ENCODE measurements at regions not wholly inside any gene's neighbourhood (a gene's known extent, or its start where the extent isn't known, plus 50 kb on each side); places are given as distances from the start of the nearest gene placed in this dataset.

- H3K79me2 ChIP-seq (ENCODE audit: control insufficient read depth, insufficient read depth, low read length) = no peaks in the 10 kb centered on the region
- H3K18ac ChIP-seq (ENCODE audit: low read length) = no peak overlapping the region
- WGBS (ENCODE audit: extremely low coverage, insufficient coverage, low lambda C conversion rate) = no CpG with 5 or more reads among the region's 1 CpG
- H3K4me1 ChIP-seq (ENCODE audit: control insufficient read depth, low read depth, low read length) = peaks cover 2% of the 10 kb centered on the region
- H2BK120ac ChIP-seq (ENCODE audit: low read depth, low read length) = no peak overlapping the region
- H2AK5ac ChIP-seq (ENCODE audit: low read length) = no peak overlapping the region
- H3K79me1 ChIP-seq (ENCODE audit: low read length) = no peaks in the 10 kb centered on the region
- H3K27me3 ChIP-seq (ENCODE audit: insufficient read depth, low read length, poor library complexity) = no peaks in the 10 kb centered on the region
- no peak overlapping the region for H4K5ac ChIP-seq (ENCODE audit: low read length)
- no peak overlapping the region for H2BK5ac ChIP-seq (ENCODE audit: low read length)
- H3K4me2 ChIP-seq (ENCODE audit: low read length) = no peak overlapping the region
- H4K8ac ChIP-seq (ENCODE audit: low read depth, low read length) = no peak overlapping the region
- H3K56ac ChIP-seq (ENCODE audit: low read length) = no peak overlapping the region
- no peaks in the 10 kb centered on the region for H3K36me3 ChIP-seq (ENCODE audit: control insufficient read depth, insufficient read depth, low read length)
- no peak overlapping the region for H3K27ac ChIP-seq (ENCODE audit: low read depth, low read length)
- no peak overlapping the region for H3K4me3 ChIP-seq (ENCODE audit: low read length)
- H3K23ac ChIP-seq (ENCODE audit: low read length) = no peak overlapping the region
- H3K9ac ChIP-seq (ENCODE audit: low read length) = no peak overlapping the region
- no peak overlapping the region for H2BK15ac ChIP-seq (replicated peaks; ENCODE audit: low read depth)
- DNase-seq = no peak
- no peak overlapping the region for H3K4ac ChIP-seq (ENCODE audit: low read depth, low read length)
Measured at GRCh38 chr16:86903068-86903467, 324.7 kb downstream of the FOXL1 start.

GRCh38 chr16:86905302-86905701 lies 327.0 kb downstream of the FOXL1 start:
- Histone ChIP-seq H3K4me3 (ENCODE audit: low read length) (no peak overlapping the region), H3K18ac (ENCODE audit: low read length) (no peak overlapping the region), H2BK15ac (replicated peaks; ENCODE audit: low read depth) (no peak overlapping the region), H3K4ac (ENCODE audit: low read depth, low read length) (no peak overlapping the region), H3K27ac (ENCODE audit: low read depth, low read length) (no peak overlapping the region), H3K9ac (ENCODE audit: low read length) (no peak overlapping the region), H4K8ac (ENCODE audit: low read depth, low read length) (no peak overlapping the region), H3K27me3 (ENCODE audit: insufficient read depth, low read length, poor library complexity) (no peaks in the 10 kb centered on the region), H2BK120ac (ENCODE audit: low read depth, low read length) (no peak overlapping the region), H2BK5ac (ENCODE audit: low read length) (no peak overlapping the region), H3K4me1 (ENCODE audit: control insufficient read depth, low read depth, low read length) (no peaks in the 10 kb centered on the region), H3K36me3 (ENCODE audit: control insufficient read depth, insufficient read depth, low read length) (no peaks in the 10 kb centered on the region), H3K56ac (ENCODE audit: low read length) (no peak overlapping the region), H3K79me1 (ENCODE audit: low read length) (no peaks in the 10 kb centered on the region), H3K23ac (ENCODE audit: low read length) (no peak overlapping the region), H2AK5ac (ENCODE audit: low read length) (no peak overlapping the region), H4K5ac (ENCODE audit: low read length) (no peak overlapping the region), H3K4me2 (ENCODE audit: low read length) (no peak overlapping the region), H3K79me2 (ENCODE audit: control insufficient read depth, insufficient read depth, low read length) (no peaks in the 10 kb centered on the region)
- no peak for DNase-seq
- WGBS (ENCODE audit: extremely low coverage, insufficient coverage, low lambda C conversion rate) = no CpG with 5 or more reads among the region's 9 CpGs

- Histone ChIP-seq H3K23ac (ENCODE audit: low read length) (no peak overlapping the region), H3K79me1 (ENCODE audit: low read length) (no peaks in the 10 kb centered on the region), H3K36me3 (ENCODE audit: control insufficient read depth, insufficient read depth, low read length) (no peaks in the 10 kb centered on the region), H3K56ac (ENCODE audit: low read length) (no peak overlapping the region), H3K4me3 (ENCODE audit: low read length) (no peak overlapping the region), H3K27ac (ENCODE audit: low read depth, low read length) (no peak overlapping the region), H2BK15ac (replicated peaks; ENCODE audit: low read depth) (no peak overlapping the region), H2BK5ac (ENCODE audit: low read length) (no peak overlapping the region), H3K79me2 (ENCODE audit: control insufficient read depth, insufficient read depth, low read length) (no peaks in the 10 kb centered on the region), H2BK120ac (ENCODE audit: low read depth, low read length) (no peak overlapping the region), H3K18ac (ENCODE audit: low read length) (no peak overlapping the region), H3K4me2 (ENCODE audit: low read length) (no peak overlapping the region), H3K9ac (ENCODE audit: low read length) (no peak overlapping the region), H2AK5ac (ENCODE audit: low read length) (no peak overlapping the region), H3K27me3 (ENCODE audit: insufficient read depth, low read length, poor library complexity) (no peaks in the 10 kb centered on the region), H3K4ac (ENCODE audit: low read depth, low read length) (no peak overlapping the region), H4K8ac (ENCODE audit: low read depth, low read length) (no peak overlapping the region), H3K4me1 (ENCODE audit: control insufficient read depth, low read depth, low read length) (no peaks in the 10 kb centered on the region), H4K5ac (ENCODE audit: low read length) (no peak overlapping the region)
- WGBS (ENCODE audit: extremely low coverage, insufficient coverage, low lambda C conversion rate) = no CpG with 5 or more reads among the region's 14 CpGs
- DNase-seq = no peak
Measured at GRCh38 chr16:86906623-86907022, 328.3 kb downstream of the FOXL1 start.

GRCh38 chr16:86909359-86910160 lies 331.2 kb downstream of the FOXL1 start:
- Histone ChIP-seq H2BK120ac (ENCODE audit: low read depth, low read length) (no peak overlapping the region), H3K79me1 (ENCODE audit: low read length) (no peaks in the 10 kb centered on the region), H4K5ac (ENCODE audit: low read length) (no peak overlapping the region), H3K36me3 (ENCODE audit: control insufficient read depth, insufficient read depth, low read length) (no peaks in the 10 kb centered on the region), H2BK15ac (replicated peaks; ENCODE audit: low read depth) (no peak overlapping the region), H3K4me1 (ENCODE audit: control insufficient read depth, low read depth, low read length) (no peaks in the 10 kb centered on the region), H3K27me3 (ENCODE audit: insufficient read depth, low read length, poor library complexity) (no peaks in the 10 kb centered on the region), H3K23ac (ENCODE audit: low read length) (no peak overlapping the region), H2AK5ac (ENCODE audit: low read length) (no peak overlapping the region), H3K56ac (ENCODE audit: low read length) (no peak overlapping the region), H2BK5ac (ENCODE audit: low read length) (no peak overlapping the region), H3K4me3 (ENCODE audit: low read length) (no peak overlapping the region), H3K18ac (ENCODE audit: low read length) (no peak overlapping the region), H3K4me2 (ENCODE audit: low read length) (no peak overlapping the region), H3K9ac (ENCODE audit: low read length) (no peak overlapping the region), H3K4ac (ENCODE audit: low read depth, low read length) (no peak overlapping the region), H3K79me2 (ENCODE audit: control insufficient read depth, insufficient read depth, low read length) (no peaks in the 10 kb centered on the region), H3K27ac (ENCODE audit: low read depth, low read length) (no peak overlapping the region), H4K8ac (ENCODE audit: low read depth, low read length) (no peak overlapping the region)
- DNase-seq = no peak
- WGBS (ENCODE audit: extremely low coverage, insufficient coverage, low lambda C conversion rate) = 100% methylated on average over 3 of the region's 19 CpGs

GRCh38 chr16:86910161-86910769 lies 331.9 kb downstream of the FOXL1 start:
- Histone ChIP-seq H2AK5ac (ENCODE audit: low read length) (no peak overlapping the region), H4K5ac (ENCODE audit: low read length) (no peak overlapping the region), H3K9ac (ENCODE audit: low read length) (no peak overlapping the region), H3K4me2 (ENCODE audit: low read length) (no peak overlapping the region), H3K56ac (ENCODE audit: low read length) (no peak overlapping the region), H2BK120ac (ENCODE audit: low read depth, low read length) (no peak overlapping the region), H3K23ac (ENCODE audit: low read length) (no peak overlapping the region), H3K18ac (ENCODE audit: low read length) (no peak overlapping the region), H3K27ac (ENCODE audit: low read depth, low read length) (no peak overlapping the region), H3K79me1 (ENCODE audit: low read length) (no peaks in the 10 kb centered on the region), H3K36me3 (ENCODE audit: control insufficient read depth, insufficient read depth, low read length) (no peaks in the 10 kb centered on the region), H2BK5ac (ENCODE audit: low read length) (no peak overlapping the region), H3K4me1 (ENCODE audit: control insufficient read depth, low read depth, low read length) (no peaks in the 10 kb centered on the region), H3K4me3 (ENCODE audit: low read length) (no peak overlapping the region), H2BK15ac (replicated peaks; ENCODE audit: low read depth) (no peak overlapping the region), H3K79me2 (ENCODE audit: control insufficient read depth, insufficient read depth, low read length) (no peaks in the 10 kb centered on the region), H3K4ac (ENCODE audit: low read depth, low read length) (no peak overlapping the region), H3K27me3 (ENCODE audit: insufficient read depth, low read length, poor library complexity) (no peaks in the 10 kb centered on the region), H4K8ac (ENCODE audit: low read depth, low read length) (no peak overlapping the region)
- DNase-seq = no peak
- WGBS (ENCODE audit: extremely low coverage, insufficient coverage, low lambda C conversion rate) = no CpG with 5 or more reads among the region's 16 CpGs
